Right atrium auricular region (tissue), 2 donors: ENCODE measurements at regions not wholly inside any gene's neighbourhood (a gene's known extent, or its start where the extent isn't known, plus 50 kb on each side); places are given as distances from the start of the nearest gene placed in this dataset.
"Not testable (repeated sequence)": the region's sequence is repeated elsewhere in the genome, so short reads cannot be mapped to it uniquely, and the experiment has no call there.

Experiments
- DNase-seq: peaks from one replicate; pipeline ENCODE4 v3.0.0-alpha.2; 2019; ENCODE audit warnings: low spot score
- H3K27ac ChIP-seq, 2 donors: fragments of 200-600 bp; sonication (generic); 1 replicate in 1 of 2; 2 replicates in 1 of 2; pipeline ENCODE4 v1.5.1; 2016 to 2019
- H3K27me3 ChIP-seq, 2 donors: fragments of 200-600 bp; sonication (generic); one replicate each; pipeline versions ENCODE4 v1.5.1 to v1.6.0; 2017 to 2019
- H3K36me3 ChIP-seq: fragments of 200-600 bp; sonication (generic); one replicate; pipeline ENCODE4 v1.5.1; 2016
- H3K4me1 ChIP-seq, 2 donors: fragments of 200-600 bp; sonication (generic); one replicate each; pipeline versions ENCODE4 v1.5.1 to v1.6.0; 2017 to 2019
- H3K4me3 ChIP-seq, 2 donors: fragments of 200-600 bp; sonication (generic); 1 replicate in 1 of 2; 2 replicates in 1 of 2; pipeline ENCODE4 v1.5.1; 2017 to 2019; ENCODE audit warnings: mild to moderate bottlenecking in 1 of 2, moderate library complexity in 1 of 2
- H3K9me3 ChIP-seq, 2 donors: fragments of 200-600 bp; sonication (generic); one replicate each; pipeline ENCODE4 v1.5.1; 2019
- CTCF ChIP-seq, 2 donors: fragments of 200-600 bp; sonication (generic); IDR thresholded peaks; one replicate each; pipeline ENCODE4 v1.5.1; 2019; ENCODE audit warnings: antibody characterized with exemption in 2 of 2

GRCh38 chr4:97300561-97300960 is 842.7 kb downstream of the STPG2 start:
- Histone ChIP-seq H3K9me3 (peaks cover 0 to 29% of the 10 kb centered on the region in 2 donors), H3K36me3 (no peaks in the 10 kb centered on the region), H3K27me3 (no peaks in the 10 kb centered on the region), H3K27ac (no peak overlapping the region), H3K4me1 (no peaks in the 10 kb centered on the region), H3K4me3 (no peak overlapping the region)
- no peak for DNase-seq
- TF ChIP-seq CTCF (IDR thresholded peaks at IDR 0.05), result no peak

- no peak overlapping the region for H3K4me3 ChIP-seq
- DNase-seq, result no peak
- TF ChIP-seq CTCF (IDR thresholded peaks at IDR 0.05), result no peak
- no peak overlapping the region for H3K27ac ChIP-seq
- H3K4me1 ChIP-seq, result no peaks in the 10 kb centered on the region
- no peaks in the 10 kb centered on the region for H3K27me3 ChIP-seq
- H3K9me3 ChIP-seq, result peaks cover 0 to 25% of the 10 kb centered on the region in 2 donors
- no peaks in the 10 kb centered on the region for H3K36me3 ChIP-seq
Observed at GRCh38 chr4:97305351-97305750, 837.9 kb downstream of the STPG2 start.

- Histone ChIP-seq H3K27me3 (no peaks in the 10 kb centered on the region), H3K36me3 (no peaks in the 10 kb centered on the region)
- no peak for TF ChIP-seq CTCF (IDR thresholded peaks at IDR 0.05)
Observed at GRCh38 chr4:97309121-97309520, 834.2 kb downstream of the STPG2 start.

DNA sequence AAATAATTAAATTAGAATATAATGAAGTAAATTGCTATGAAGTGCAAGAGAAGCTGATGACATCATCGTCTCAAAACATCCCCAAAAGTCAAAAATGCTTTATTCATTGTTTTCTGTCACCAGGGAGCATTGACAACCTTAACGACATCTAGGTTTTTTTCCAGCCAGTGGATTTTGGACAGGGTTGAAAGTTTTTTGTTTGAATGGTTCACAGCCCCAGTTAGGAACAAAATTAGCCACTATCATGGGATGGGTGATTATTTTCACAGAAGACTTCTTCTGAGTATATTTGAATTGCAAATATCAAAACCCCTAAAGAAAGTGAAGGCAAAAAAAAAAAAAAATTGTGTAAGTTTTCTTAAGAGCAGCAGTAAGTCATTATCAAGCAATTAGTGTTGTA is 826.1 kb downstream of the STPG2 start:
- no peaks in the 10 kb centered on the region for H3K36me3 ChIP-seq
- no peak for DNase-seq
- no peaks in the 10 kb centered on the region for H3K9me3 ChIP-seq
- no peak for TF ChIP-seq CTCF (IDR thresholded peaks at IDR 0.05)
- H3K27me3 ChIP-seq, result no peaks in the 10 kb centered on the region
- no peak overlapping the region for H3K4me3 ChIP-seq
- no peak overlapping the region for H3K27ac ChIP-seq
- no peaks in the 10 kb centered on the region for H3K4me1 ChIP-seq

More at GRCh38 chr4:97309121-97309520, 834.2 kb downstream of the STPG2 start:
- H3K4me1 ChIP-seq, result no peaks in the 10 kb centered on the region
- no peak overlapping the region for H3K4me3 ChIP-seq
- H3K9me3 ChIP-seq, result no peaks in the 10 kb centered on the region
- H3K27ac ChIP-seq, result no peak overlapping the region
- no peak for DNase-seq

- H3K4me1 ChIP-seq, result no peaks in the 10 kb centered on the region
- no peaks in the 10 kb centered on the region for H3K36me3 ChIP-seq
- H3K27ac ChIP-seq, result no peak overlapping the region
- TF ChIP-seq CTCF (IDR thresholded peaks at IDR 0.05), result no peak
- no peaks in the 10 kb centered on the region for H3K27me3 ChIP-seq
- H3K4me3 ChIP-seq, result no peak overlapping the region
- no peak for DNase-seq
- H3K9me3 ChIP-seq, result no peaks in the 10 kb centered on the region
Observed at GRCh38 chr4:97317671-97318070, 825.6 kb downstream of the STPG2 start.

GRCh38 chr4:97325751-97326150 is 817.5 kb downstream of the STPG2 start:
- H3K27me3 ChIP-seq, H3K27ac ChIP-seq, H3K4me1 ChIP-seq, H3K36me3 ChIP-seq, DNase-seq, H3K4me3 ChIP-seq: not testable (repeated sequence)
- H3K9me3 ChIP-seq, result peaks cover 0 to 14% of the 10 kb centered on the region in 2 donors
